KMS-11 (cell line): ENCODE measurements at regions not wholly inside any gene's neighbourhood (a gene's known extent, or its start where the extent isn't known, plus 50 kb on each side); places are given as distances from the start of the nearest gene placed in this dataset.

ENCODE experiments used
- H2AFZ ChIP-seq: fragments of 200-600 bp; sonication (generic); 2 replicates; pipeline ENCODE4 v1.6.1; 2016; ENCODE audit warnings: antibody characterized with exemption, mixed run types, low read depth
- H3K27ac ChIP-seq: fragments of 200-600 bp; sonication (generic); 2 replicates; pipeline ENCODE4 v1.6.1; 2016; ENCODE audit warnings: mild to moderate bottlenecking, mixed run types
- H3K27me3 ChIP-seq: fragments of 200-600 bp; sonication (generic); 2 replicates; pipeline ENCODE4 v1.6.1; 2017; ENCODE audit warnings: mild to moderate bottlenecking, low read depth, mixed run types, moderate library complexity; ENCODE audit not compliant: insufficient read depth
- H3K36me3 ChIP-seq: fragments of 200-600 bp; sonication (generic); 2 replicates; pipeline ENCODE4 v1.6.1; 2017; ENCODE audit warnings: mild to moderate bottlenecking, mixed run types; ENCODE audit not compliant: insufficient read depth
- H3K4me1 ChIP-seq: fragments of 200-600 bp; sonication (generic); 2 replicates; pipeline ENCODE4 v1.6.1; 2016; ENCODE audit warnings: mild to moderate bottlenecking, low read depth, mixed run types; ENCODE audit not compliant: poor library complexity, severe bottlenecking
- H3K4me2 ChIP-seq: fragments of 200-600 bp; sonication (generic); 2 replicates; pipeline ENCODE4 v1.7.0; 2016; ENCODE audit warnings: mild to moderate bottlenecking, mixed run types
- H3K4me3 ChIP-seq: fragments of 200-600 bp; sonication (generic); IDR thresholded peaks from 2 replicates; pipeline ENCODE4 v1.6.1; 2017; ENCODE audit warnings: low read depth, low read length, mixed read lengths; ENCODE audit not compliant: insufficient read depth
- H3K79me2 ChIP-seq: fragments of 200-600 bp; sonication (generic); 2 replicates; pipeline ENCODE4 v1.6.1; 2016; ENCODE audit warnings: low read depth, mixed run types; ENCODE audit not compliant: insufficient read depth
- H3K9ac ChIP-seq: fragments of 200-600 bp; sonication (generic); 2 replicates; pipeline ENCODE4 v1.6.1; 2016; ENCODE audit warnings: mild to moderate bottlenecking, mixed run types
- H4K20me1 ChIP-seq: fragments of 200-600 bp; sonication (generic); 2 replicates; pipeline ENCODE4 v1.6.1; 2016; ENCODE audit warnings: mild to moderate bottlenecking, mixed run types; ENCODE audit not compliant: insufficient read depth
- CTCF ChIP-seq: fragments of 200-600 bp; sonication (generic); conservative IDR thresholded peaks from 2 replicates; pipeline ENCODE4 v1.6.1; 2017; ENCODE audit warnings: low read depth, mild to moderate bottlenecking, antibody characterized with exemption, low read length, moderate library complexity, mixed read lengths

GRCh38 chr10:3848775-3849635, 64.0 kb upstream of the KLF6 start:
- TF ChIP-seq CTCF, result no peak
- Histone ChIP-seq H3K27me3 (no peaks in the 10 kb centered on the region), H3K4me3 (no peak overlapping the region), H4K20me1 (no peaks in the 10 kb centered on the region), H2AFZ (no peak overlapping the region), H3K27ac (no peak overlapping the region), H3K79me2 (no peaks in the 10 kb centered on the region), H3K4me2 (no peak overlapping the region), H3K9ac (no peak overlapping the region), H3K36me3 (no peaks in the 10 kb centered on the region), H3K4me1 (peaks cover 19% of the 10 kb centered on the region)

- Histone ChIP-seq H3K27me3 (no peaks in the 10 kb centered on the region), H2AFZ (no peak overlapping the region)
These were observed 63.2 kb upstream of the KLF6 start for GRCh38 chr10:3848005-3848774.

GRCh38 chr10:3846736-3847135, 61.7 kb upstream of the KLF6 start:
- no peak for TF ChIP-seq CTCF
- no peak overlapping the region for H3K4me2 ChIP-seq
- H3K27ac ChIP-seq, result no peak overlapping the region
- peaks cover 8% of the 10 kb centered on the region for H3K4me1 ChIP-seq
- no peak overlapping the region for H3K4me3 ChIP-seq
- no peaks in the 10 kb centered on the region for H3K36me3 ChIP-seq
- H3K79me2 ChIP-seq, result no peaks in the 10 kb centered on the region
- no peaks in the 10 kb centered on the region for H3K27me3 ChIP-seq
- no peak overlapping the region for H3K9ac ChIP-seq
- no peak overlapping the region for H2AFZ ChIP-seq
- no peaks in the 10 kb centered on the region for H4K20me1 ChIP-seq

More at GRCh38 chr10:3848005-3848774, 63.2 kb upstream of the KLF6 start:
- H3K79me2 ChIP-seq, result no peaks in the 10 kb centered on the region
- peaks cover 19% of the 10 kb centered on the region for H3K4me1 ChIP-seq
- no peak overlapping the region for H3K4me3 ChIP-seq
- no peak overlapping the region for H3K27ac ChIP-seq
- no peaks in the 10 kb centered on the region for H4K20me1 ChIP-seq
- TF ChIP-seq CTCF, result no peak
- H3K9ac ChIP-seq, result no peak overlapping the region
- no peak overlapping the region for H3K4me2 ChIP-seq
- H3K36me3 ChIP-seq, result no peaks in the 10 kb centered on the region

- no peaks in the 10 kb centered on the region for H3K27me3 ChIP-seq
- H3K27ac ChIP-seq, result no peak overlapping the region
- no peak overlapping the region for H3K4me3 ChIP-seq
- no peaks in the 10 kb centered on the region for H3K36me3 ChIP-seq
- no peaks in the 10 kb centered on the region for H3K79me2 ChIP-seq
- no peaks in the 10 kb centered on the region for H4K20me1 ChIP-seq
- no peak for TF ChIP-seq CTCF
- H3K4me2 ChIP-seq, result no peak overlapping the region
- H2AFZ ChIP-seq, result no peak overlapping the region
- no peak overlapping the region for H3K9ac ChIP-seq
- H3K4me1 ChIP-seq, result no peaks in the 10 kb centered on the region
These were observed 59.5 kb upstream of the KLF6 start for GRCh38 chr10:3844491-3845025.
